Activated CD8-positive, alpha-beta memory T cell treated with anti-CD3 and anti-CD28 coated beads for 48 hours (primary cell): ENCODE measurements at regions not wholly inside any gene's neighbourhood (a gene's known extent, or its start where the extent isn't known, plus 50 kb on each side); places are given as distances from the start of the nearest gene placed in this dataset.

Source experiments
- DNase-seq, 3 experiments: peaks; one replicate each; pipeline ENCODE4 v3.0.0-alpha.2; 2020; ENCODE audit warnings: low read depth in 2 of 3, low spot score in 2 of 3

- no peak for DNase-seq
Observed at GRCh38 chr15:39110336-39110735, 470.5 kb upstream of the THBS1 start.

DNA sequence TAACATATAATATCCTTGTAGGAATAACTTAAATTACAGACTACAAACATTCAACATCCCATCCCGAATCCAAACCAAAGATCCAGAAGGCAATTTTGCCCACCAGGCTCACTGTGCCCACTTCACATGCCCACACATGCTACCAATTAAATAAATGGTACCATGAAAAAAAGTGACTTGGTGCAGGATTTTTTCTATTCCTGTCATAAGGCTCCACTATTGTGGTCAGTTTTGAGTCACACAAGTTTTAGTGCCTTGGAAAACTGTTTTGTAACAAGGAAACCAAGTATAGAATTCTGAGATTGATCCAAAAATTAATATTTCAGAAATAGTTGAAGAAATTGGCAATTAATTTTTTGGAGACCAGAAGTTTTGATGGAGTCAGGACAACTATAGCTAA, 470.1 kb upstream of the THBS1 start:
- DNase-seq, result no peak

- no peak for DNase-seq
Observed at GRCh38 chr15:39113741-39114140, 467.1 kb upstream of the THBS1 start.

DNA sequence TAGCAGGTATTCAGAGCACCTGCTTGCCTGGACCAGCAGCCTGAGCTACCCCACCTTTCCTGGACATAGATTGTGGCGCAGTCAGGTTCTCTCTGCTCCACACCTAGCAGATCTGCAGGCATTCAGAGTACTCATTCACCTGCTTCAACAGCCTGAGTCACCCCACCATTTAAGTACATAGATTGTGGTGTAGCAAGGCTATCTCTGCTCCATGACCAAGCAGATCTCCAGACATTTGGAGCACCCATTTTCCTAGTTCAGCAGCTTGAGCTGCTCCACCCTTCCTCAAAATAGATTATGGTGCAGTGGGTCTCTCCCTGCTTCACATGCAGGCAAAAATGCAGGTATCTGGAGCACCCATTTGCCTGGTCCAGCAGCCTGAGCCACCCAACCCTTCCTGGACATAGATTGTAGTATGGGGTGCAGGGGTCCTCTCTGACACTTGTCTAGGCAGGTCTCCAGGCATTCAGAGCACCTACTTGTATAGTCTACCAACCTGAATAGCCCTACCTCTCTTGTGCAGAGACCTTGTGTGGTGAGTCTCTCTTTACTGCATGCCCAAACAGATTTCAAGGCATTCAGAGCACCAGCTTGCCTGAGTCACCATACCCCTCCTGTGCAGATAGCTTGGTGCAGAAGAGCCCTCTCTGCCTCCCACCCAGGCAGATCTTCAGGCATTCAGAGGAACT, 466.0 kb upstream of the THBS1 start:
- no peak for DNase-seq

GRCh38 chr15:39115379-39116057, 465.4 kb upstream of the THBS1 start:
- DNase-seq, result no peak

DNA sequence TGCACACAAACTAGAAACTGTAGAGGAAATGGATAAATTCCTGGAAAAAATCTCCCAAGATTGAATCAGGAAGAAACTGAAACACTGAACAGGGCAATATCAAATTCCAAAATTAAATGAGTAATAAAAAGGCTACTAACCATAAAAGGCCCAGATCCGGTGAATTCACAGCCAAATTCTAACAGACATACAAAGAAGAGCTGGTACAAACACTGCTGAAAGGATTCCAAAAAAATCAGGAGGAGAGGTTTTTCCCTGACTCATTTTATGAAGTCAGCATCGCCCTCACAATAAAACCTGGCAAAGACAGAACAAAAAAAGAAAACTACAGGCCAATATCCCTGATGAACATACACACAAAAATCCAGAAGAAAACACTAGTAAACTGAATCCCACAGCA, 462.4 kb upstream of the THBS1 start:
- no peak for DNase-seq

- no peak for DNase-seq
Observed at GRCh38 chr15:39124155-39124552, 456.7 kb upstream of the THBS1 start.

GRCh38 chr15:39124553-39125171, 456.2 kb upstream of the THBS1 start:
- DNase-seq, result no peak

- no peak for DNase-seq
Observed at GRCh38 chr15:39125226-39125625, 455.7 kb upstream of the THBS1 start.

DNA sequence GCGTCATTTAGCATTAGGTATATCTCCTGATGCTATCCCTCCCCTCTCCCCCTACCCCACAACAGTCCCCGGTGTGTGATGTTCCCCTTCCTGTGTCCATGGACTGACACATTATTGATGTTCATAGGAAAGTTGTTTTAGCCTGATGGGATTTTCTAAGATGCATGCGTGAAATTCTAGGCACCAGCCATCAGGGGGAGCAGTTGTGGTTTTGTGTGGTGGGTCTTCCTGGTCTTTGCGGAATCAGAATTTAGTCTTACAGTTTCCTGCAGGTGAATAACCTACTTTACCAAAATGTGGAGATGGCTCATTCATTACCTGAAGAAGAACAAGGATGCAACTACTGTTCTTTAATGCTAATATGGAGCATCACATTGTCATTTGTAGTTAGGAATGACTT, 455.0 kb upstream of the THBS1 start:
- no peak for DNase-seq

DNA sequence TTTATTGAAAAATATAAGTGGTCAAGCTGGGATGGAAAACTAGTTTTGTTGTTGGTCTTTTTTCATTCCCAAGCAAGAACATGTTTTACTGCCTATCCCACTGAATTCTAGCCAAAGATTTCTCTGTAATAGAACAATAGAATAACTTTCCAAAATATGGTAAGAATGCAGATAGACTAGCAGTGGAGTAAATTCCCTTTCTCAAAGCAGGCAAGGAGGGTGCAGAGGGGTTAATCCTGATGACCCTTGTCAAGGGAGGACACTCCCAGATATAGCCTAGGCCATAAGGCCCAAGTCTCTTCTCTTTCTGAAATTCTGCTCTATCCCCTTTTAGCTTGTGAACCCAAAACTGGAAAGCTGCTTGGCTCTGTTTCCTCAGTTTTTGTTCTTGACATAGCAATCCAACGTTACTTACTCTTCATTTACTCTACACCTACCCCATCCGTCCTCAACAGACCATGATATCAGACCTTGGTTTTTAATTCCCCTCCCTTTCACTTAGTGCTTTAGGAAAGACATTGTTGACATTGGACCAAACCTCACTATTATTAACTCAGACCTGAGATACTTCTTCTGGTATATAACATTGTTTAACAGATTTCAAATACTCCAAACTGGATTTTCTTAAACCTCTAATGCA, 453.6 kb upstream of the THBS1 start:
- DNase-seq, result no peak

DNA sequence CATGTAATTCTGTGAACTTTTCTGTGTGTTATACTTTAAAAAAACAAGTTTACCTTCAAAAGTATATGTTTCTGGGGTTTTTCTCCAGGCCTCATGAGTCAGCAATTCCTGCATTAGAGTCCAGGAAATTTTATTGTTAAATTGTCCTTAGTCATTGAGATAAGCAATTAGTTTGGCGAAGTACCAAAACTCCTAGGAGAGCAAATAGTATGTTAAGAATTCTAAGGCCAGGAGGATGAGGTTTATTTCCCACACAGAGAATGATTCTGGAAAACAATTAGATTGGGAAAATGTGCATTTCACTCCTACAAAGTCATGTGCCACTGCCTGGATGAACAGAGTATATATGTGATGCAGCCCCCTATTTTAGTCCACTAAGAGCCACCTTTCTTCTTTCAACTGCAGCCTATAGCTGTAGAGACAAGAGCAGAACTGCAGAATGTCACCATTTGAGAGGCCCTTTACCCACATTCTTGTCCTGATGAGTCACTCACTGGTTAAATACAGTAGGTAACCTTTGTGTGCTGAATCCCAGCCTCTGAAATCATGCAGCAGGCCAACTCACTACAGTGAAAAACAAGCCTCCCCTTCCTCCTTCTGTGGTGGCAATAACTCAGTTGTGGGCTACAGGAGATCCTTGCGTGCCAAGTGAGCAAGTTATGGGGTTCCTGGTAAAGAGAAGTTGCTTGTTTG, 452.8 kb upstream of the THBS1 start:
- DNase-seq, result no peak

DNA sequence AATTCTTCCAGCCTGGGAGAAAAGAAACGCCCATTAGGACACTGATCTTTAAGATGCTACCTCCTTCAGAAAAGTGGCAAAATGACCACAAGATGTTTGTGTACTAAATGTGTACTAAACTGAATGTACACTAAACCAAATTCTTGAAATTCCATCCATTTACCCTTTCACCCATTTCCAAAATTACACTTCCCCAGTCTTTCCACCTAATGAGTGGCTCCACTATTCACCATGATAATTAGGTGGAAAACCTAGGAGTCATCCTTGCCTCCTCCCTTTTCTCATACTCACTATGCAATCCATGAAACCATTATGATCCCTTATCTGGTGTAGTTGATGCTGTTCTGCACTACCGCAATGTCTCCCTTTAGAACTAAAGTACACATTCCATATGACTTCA, 452.1 kb upstream of the THBS1 start:
- no peak for DNase-seq

- no peak for DNase-seq
Observed at GRCh38 chr15:39130556-39131379, 450.1 kb upstream of the THBS1 start.

- no peak for DNase-seq
Observed at GRCh38 chr15:39131609-39132008, 449.3 kb upstream of the THBS1 start.

- DNase-seq, result no peak
Observed at GRCh38 chr15:39132070-39132469, 448.8 kb upstream of the THBS1 start.

DNA sequence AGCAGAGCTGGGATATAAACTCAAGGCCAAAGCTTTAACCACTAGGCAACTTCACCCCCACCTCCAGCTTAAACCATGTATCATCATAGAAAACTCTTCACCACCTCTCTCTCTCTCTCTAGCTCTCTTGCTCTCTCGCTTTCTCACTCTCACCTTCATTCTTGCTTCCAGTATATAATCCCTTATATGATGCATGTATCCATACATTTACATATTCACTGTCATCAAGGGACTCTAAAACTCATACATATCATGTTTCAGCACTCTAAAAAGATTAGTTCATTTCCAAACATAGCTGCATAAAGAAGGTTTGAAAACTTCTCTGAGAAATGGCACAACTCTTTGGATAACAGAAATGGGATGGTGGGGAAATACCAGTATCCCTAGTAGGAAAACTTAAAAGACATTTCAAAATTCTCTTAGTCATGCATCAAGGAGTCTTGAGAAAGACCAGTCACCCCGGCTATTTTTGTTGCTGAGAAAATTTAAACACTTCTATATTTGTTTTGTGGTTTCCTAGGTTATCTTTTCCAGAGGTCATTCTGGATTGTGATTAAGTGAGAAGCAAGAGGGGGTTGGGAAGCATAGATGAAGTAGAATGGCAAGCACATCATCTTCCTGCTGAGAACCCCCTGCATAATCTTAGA, 447.8 kb upstream of the THBS1 start:
- no peak for DNase-seq

DNA sequence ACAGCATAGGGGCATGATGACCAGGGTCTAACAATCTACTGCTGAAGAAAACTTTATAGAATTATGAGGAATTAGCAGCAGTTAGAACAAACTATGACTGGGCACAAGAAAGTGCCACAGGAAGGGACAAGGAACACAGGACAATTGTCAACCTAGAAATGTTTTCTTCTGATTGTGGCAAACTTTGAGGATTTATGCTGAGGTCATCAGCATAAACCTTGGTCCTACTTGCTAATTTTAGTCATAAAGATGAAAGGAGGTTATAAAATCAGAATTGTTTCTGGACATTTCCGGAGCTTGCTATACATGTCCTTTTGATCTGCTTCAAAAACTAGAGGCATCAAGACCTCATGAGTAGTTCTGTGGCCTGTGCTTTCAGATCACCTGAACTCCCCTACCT, 446.6 kb upstream of the THBS1 start:
- no peak for DNase-seq

DNA sequence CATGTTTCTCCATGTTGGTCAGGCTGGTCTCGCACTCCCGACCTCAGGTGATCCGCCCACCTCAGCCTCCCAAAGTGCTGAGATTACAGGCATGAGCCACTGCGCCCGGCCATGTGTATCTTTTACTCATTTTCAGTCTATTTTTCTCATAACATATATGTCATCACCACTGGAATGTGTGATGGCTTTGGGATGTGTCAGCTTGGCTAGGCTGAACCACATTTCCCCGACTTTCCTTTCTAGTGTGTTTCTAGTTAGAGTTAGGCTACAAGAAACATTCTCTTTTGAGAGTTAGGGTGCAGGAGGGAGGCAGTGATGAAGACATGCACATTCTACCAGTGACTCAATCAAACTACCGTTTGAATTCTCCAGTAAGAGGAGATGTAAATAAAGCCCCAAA, 444.9 kb upstream of the THBS1 start:
- DNase-seq, result no peak

DNA sequence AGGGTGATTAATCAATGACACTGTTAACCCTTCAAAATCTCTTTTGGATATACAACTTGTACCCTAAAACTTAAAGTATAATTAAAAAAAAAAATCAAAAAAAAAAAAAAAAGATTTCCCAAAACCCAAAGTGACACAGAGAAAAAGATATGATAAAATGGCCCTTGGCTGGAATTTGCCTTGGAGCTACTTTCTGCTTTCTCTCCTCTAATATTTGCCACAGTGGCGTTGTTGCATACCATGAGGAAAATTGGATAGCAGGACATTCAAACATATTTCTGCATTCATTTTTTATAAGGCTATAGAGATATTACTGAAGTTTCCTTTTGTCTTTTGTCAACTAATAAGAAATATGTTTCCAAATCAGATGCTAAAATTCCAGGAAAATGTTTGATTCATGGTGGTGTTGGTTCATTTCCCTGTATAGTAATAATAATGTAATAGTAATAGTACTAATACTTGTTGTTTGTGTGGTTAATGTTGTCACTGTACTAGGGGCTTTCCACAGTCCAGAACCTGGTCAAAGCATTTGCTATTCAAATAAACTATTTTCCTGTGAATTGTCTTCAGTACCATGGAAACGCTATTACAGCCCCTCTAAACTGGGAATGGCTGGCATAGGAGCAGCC, 441.3 kb upstream of the THBS1 start:
- DNase-seq, result no peak
